ENCODE measurements at regions not wholly inside any gene's neighbourhood (a gene's known extent, or its start where the extent isn't known, plus 50 kb on each side); places are given as distances from the start of the nearest gene placed in this dataset.

DNA sequence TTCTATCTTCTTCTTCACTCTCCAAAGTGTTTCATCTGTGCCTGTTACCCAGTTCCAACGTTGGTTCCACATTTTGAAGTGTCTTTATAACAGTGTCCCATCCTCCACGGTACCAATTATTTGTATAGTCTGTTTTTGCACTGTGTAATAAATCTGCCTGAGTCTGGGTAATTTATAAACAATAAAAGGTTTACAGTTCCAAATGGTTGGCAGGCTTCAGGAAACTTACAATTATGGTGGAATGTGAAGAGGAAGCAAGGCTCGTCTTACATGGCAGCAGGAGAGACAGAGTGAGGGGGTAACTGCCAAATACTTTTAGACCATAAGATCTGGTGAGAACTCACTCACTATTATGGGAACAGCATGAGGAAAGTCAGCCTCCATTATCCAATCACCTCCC, 465.4 kb upstream of the CDH9 start:
- Histone ChIP-seq H3K18ac (ENCODE audit: extremely low read depth, low read length) (no peak overlapping the region), H4K8ac (ENCODE audit: extremely low read depth, insufficient read depth, low read length) (no peak overlapping the region), H2BK20ac (ENCODE audit: low read length) (no peak overlapping the region), H3K4me1 (replicated peaks in 1 of 4; ENCODE audit: control insufficient read depth in 3 of 4, insufficient read depth in 4 of 4, low read length in 3 of 4) (no peaks in the 10 kb centered on the region), H3K14ac (ENCODE audit: insufficient read length) (no peak overlapping the region), H2AK5ac (ENCODE audit: low read depth, low read length) (no peak overlapping the region), H3K4me3 (ENCODE audit: extremely low read depth in 1 of 4, insufficient read depth in 2 of 4, low read depth in 3 of 4, low read length in 4 of 4) (no peak overlapping the region), H3K9ac (replicated peaks in 1 of 4; ENCODE audit: extremely low read depth in 1 of 4, low read depth in 3 of 4, low read length in 3 of 4) (no peak overlapping the region), H2AFZ (ENCODE audit: low read length) (no peak overlapping the region), H4K91ac (replicated peaks; ENCODE audit: insufficient read length, low read length) (no peak overlapping the region), H3K56ac (replicated peaks; ENCODE audit: insufficient read length, low read depth, low read length) (no peak overlapping the region), H3K79me2 (ENCODE audit: control insufficient read depth in 1 of 2, insufficient read depth in 2 of 2, low read length in 2 of 2) (no peaks in the 10 kb centered on the region), H3K27ac (ENCODE audit: low read depth, low read length) (no peak overlapping the region), H4K20me1 (replicated peaks in 1 of 2; ENCODE audit: control insufficient read depth in 1 of 2, insufficient read depth in 2 of 2, low read length in 2 of 2) (no peaks in the 10 kb centered on the region), H2BK120ac (replicated peaks; ENCODE audit: low read depth, low read length) (no peak overlapping the region), H4K5ac (ENCODE audit: insufficient read length, low read depth, low read length) (no peak overlapping the region), H3K4ac (replicated peaks; ENCODE audit: insufficient read length, low read depth, low read length) (no peak overlapping the region), H2BK5ac (ENCODE audit: low read depth, low read length) (no peak overlapping the region), H3K23ac (ENCODE audit: insufficient read length) (no peak overlapping the region), H2BK15ac (ENCODE audit: low read length) (no peak overlapping the region), H3K23me2 (ENCODE audit: low read depth, low read length) (no peaks in the 10 kb centered on the region), H3K36me3 (ENCODE audit: control insufficient read depth in 2 of 4, insufficient read depth in 4 of 4, low read length in 3 of 4) (no peaks in the 10 kb centered on the region), H3K79me1 (ENCODE audit: low read depth, low read length) (no peaks in the 10 kb centered on the region), H3K9me3 (ENCODE audit: insufficient read depth in 2 of 2, low read depth in 1 of 2, low read length in 1 of 2) (no peaks in the 10 kb centered on the region), H3K4me2 (ENCODE audit: insufficient read depth in 1 of 2, low read depth in 2 of 2, low read length in 2 of 2) (no peak overlapping the region), H2BK12ac (ENCODE audit: low read depth, low read length) (no peak overlapping the region), H3K27me3 (replicated peaks in 1 of 4; ENCODE audit: control insufficient read depth in 3 of 4, extremely low read depth in 1 of 4, insufficient read depth in 3 of 4, low read length in 3 of 4) (no peaks in the 10 kb centered on the region)
- FAIRE-seq (no peak), DNase-seq (ENCODE audit: low read depth in 1 of 2, low spot score in 2 of 2) (no peak)
- POLR2A ChIA-PET (ENCODE audit: partially characterized antibody): no interaction called here
- WGBS, 2 experiments (ENCODE audit: extremely low coverage in 1 of 2, insufficient coverage in 1 of 2, insufficient read length in 1 of 2, insufficient replicate concordance in 2 of 2, low coverage in 1 of 2, low lambda C conversion rate in 2 of 2, missing lambda C conversion rate in 1 of 2): 91% methylated on average over 3 of the region's 3 CpGs; no CpG with 5 or more reads in 1 of the 2 experiments
- TF ChIP-seq SIRT6 (IDR thresholded peaks at IDR 0.05; ENCODE audit: low read length) (no peak), SP4 (IDR thresholded peaks at IDR 0.05; ENCODE audit: low read length) (no peak), NRF1 (IDR thresholded peaks at IDR 0.05; ENCODE audit: low read depth, low read length) (no peak), KDM5A (IDR thresholded peaks at IDR 0.05; ENCODE audit: low read length) (no peak), TAF1 (IDR thresholded peaks at IDR 0.05; ENCODE audit: low read depth, low read length) (no peak), YY1 (IDR thresholded peaks at IDR 0.05; ENCODE audit: low read depth, low read length) (no peak), NANOG (IDR thresholded peaks at IDR 0.05; ENCODE audit: insufficient read depth, low read depth, low read length, poor library complexity, severe bottlenecking) (no peak), SAP30 (IDR thresholded peaks at IDR 0.05; ENCODE audit: insufficient read depth, insufficient replicate concordance, low read length) (no peak), SIX5 (IDR thresholded peaks at IDR 0.05; ENCODE audit: low read depth, low read length) (no peak)
- CTCF ChIA-PET (ENCODE audit: partially characterized antibody): no interaction called here

All from H1 (cell line).